ENCODE measurements at regions not wholly inside any gene's neighbourhood (a gene's known extent, or its start where the extent isn't known, plus 50 kb on each side); places are given as distances from the start of the nearest gene placed in this dataset.
"Not testable (repeated sequence)": the region's sequence is repeated elsewhere in the genome, so short reads cannot be mapped to it uniquely, and the experiment has no call there.

GRCh38 chrX:88937616-88938015 lies 190.6 kb downstream of the CPXCR1 start:
- TF ChIP-seq CTCF (IDR thresholded peaks at IDR 0.05; ENCODE audit: insufficient read depth, low read length, severe bottlenecking), result no peak
- H3K27me3 ChIP-seq (ENCODE audit: control insufficient read depth, insufficient read depth, low read length), result no peaks in the 10 kb centered on the region
- H3K36me3 ChIP-seq (ENCODE audit: control insufficient read depth, insufficient read depth, low read length), result no peaks in the 10 kb centered on the region
- no peak overlapping the region for H3K4me3 ChIP-seq (ENCODE audit: low read depth, low read length)
- no peak for DNase-seq (ENCODE audit: low read depth)
- FAIRE-seq, result no peak

GRCh38 chrX:88940904-88941303 lies 193.9 kb downstream of the CPXCR1 start:
- no peaks in the 10 kb centered on the region for H3K27me3 ChIP-seq (ENCODE audit: control insufficient read depth, insufficient read depth, low read length)
- FAIRE-seq, result no peak
- DNase-seq (ENCODE audit: low read depth), result no peak
- no peak overlapping the region for H3K4me3 ChIP-seq (ENCODE audit: low read depth, low read length)
- H3K36me3 ChIP-seq (ENCODE audit: control insufficient read depth, insufficient read depth, low read length), result no peaks in the 10 kb centered on the region
- no peak for TF ChIP-seq CTCF (IDR thresholded peaks at IDR 0.05; ENCODE audit: insufficient read depth, low read length, severe bottlenecking)

- FAIRE-seq, result no peak
- no peak for TF ChIP-seq CTCF (IDR thresholded peaks at IDR 0.05; ENCODE audit: insufficient read depth, low read length, severe bottlenecking)
- Histone ChIP-seq H3K4me3 (ENCODE audit: low read depth, low read length) (no peak overlapping the region), H3K27me3 (ENCODE audit: control insufficient read depth, insufficient read depth, low read length) (no peaks in the 10 kb centered on the region), H3K36me3 (ENCODE audit: control insufficient read depth, insufficient read depth, low read length) (no peaks in the 10 kb centered on the region)
- peak; percentile 1 for DNase-seq (ENCODE audit: low read depth)
These were observed 197.6 kb downstream of the CPXCR1 start for GRCh38 chrX:88944661-88945060.

GRCh38 chrX:88956059-88956458 lies 209.0 kb downstream of the CPXCR1 start:
- not testable (repeated sequence) for H3K36me3 ChIP-seq (ENCODE audit: control insufficient read depth, insufficient read depth, low read length)

GRCh38 chrX:88977835-88978234 lies 230.8 kb downstream of the CPXCR1 start:
- FAIRE-seq, result no peak
- Histone ChIP-seq H3K27me3 (ENCODE audit: control insufficient read depth, insufficient read depth, low read length) (no peaks in the 10 kb centered on the region), H3K36me3 (ENCODE audit: control insufficient read depth, insufficient read depth, low read length) (no peaks in the 10 kb centered on the region), H3K4me3 (ENCODE audit: low read depth, low read length) (no peak overlapping the region)
- TF ChIP-seq CTCF (IDR thresholded peaks at IDR 0.05; ENCODE audit: insufficient read depth, low read length, severe bottlenecking), result no peak
- DNase-seq (ENCODE audit: low read depth), result no peak

More at GRCh38 chrX:88956059-88956458, 209.0 kb downstream of the CPXCR1 start:
- not testable (repeated sequence) for DNase-seq (ENCODE audit: low read depth); H3K27me3 ChIP-seq (ENCODE audit: control insufficient read depth, insufficient read depth, low read length); H3K4me3 ChIP-seq (ENCODE audit: low read depth, low read length); FAIRE-seq

GRCh38 chrX:88982183-88982582 lies 235.2 kb downstream of the CPXCR1 start:
- no peak for TF ChIP-seq CTCF (IDR thresholded peaks at IDR 0.05; ENCODE audit: insufficient read depth, low read length, severe bottlenecking)
- no peak overlapping the region for H3K4me3 ChIP-seq (ENCODE audit: low read depth, low read length)
- H3K27me3 ChIP-seq (ENCODE audit: control insufficient read depth, insufficient read depth, low read length), result no peaks in the 10 kb centered on the region
- DNase-seq (ENCODE audit: low read depth), result no peak
- no peak for FAIRE-seq
- no peaks in the 10 kb centered on the region for H3K36me3 ChIP-seq (ENCODE audit: control insufficient read depth, insufficient read depth, low read length)
